Loucy (cell line): ENCODE measurements at regions not wholly inside any gene's neighbourhood (a gene's known extent, or its start where the extent isn't known, plus 50 kb on each side); places are given as distances from the start of the nearest gene placed in this dataset.

Source experiments
- H2AFZ ChIP-seq: fragments of 200-600 bp; sonication (generic); 2 replicates; pipeline ENCODE4 v1.6.0; 2016; ENCODE audit warnings: antibody characterized with exemption, mild to moderate bottlenecking, low read length, moderate library complexity
- H3F3A ChIP-seq: fragments of 200-600 bp; 2 replicates; pipeline ENCODE4 v1.6.0; 2016; ENCODE audit warnings: antibody characterized with exemption, low read depth, mild to moderate bottlenecking
- H3K27me3 ChIP-seq: fragments of 200-600 bp; sonication (generic); 2 replicates; pipeline ENCODE4 v1.6.1; 2014; ENCODE audit warnings: low read length, mild to moderate bottlenecking; ENCODE audit not compliant: insufficient read depth, poor library complexity, severe bottlenecking
- H3K36me3 ChIP-seq: fragments of 200-600 bp; sonication (generic); 2 replicates; pipeline ENCODE4 v1.6.1; 2016; ENCODE audit warnings: low read length; ENCODE audit not compliant: insufficient read depth
- H3K4me1 ChIP-seq: fragments of 200-600 bp; sonication (generic); 2 replicates; pipeline ENCODE4 v1.5.1; 2014; ENCODE audit warnings: low read length, mild to moderate bottlenecking; ENCODE audit not compliant: insufficient read depth, poor library complexity, severe bottlenecking
- H3K4me2 ChIP-seq: fragments of 200-600 bp; sonication (generic); 2 replicates; pipeline ENCODE4 v1.6.0; 2014; ENCODE audit warnings: antibody characterized with exemption, low read length, low read depth, mild to moderate bottlenecking; ENCODE audit not compliant: poor library complexity, severe bottlenecking
- H3K4me3 ChIP-seq: fragments of 200-600 bp; sonication (generic); 2 replicates; pipeline ENCODE4 v1.5.1; 2014; ENCODE audit warnings: low read length, mild to moderate bottlenecking, mixed read lengths; ENCODE audit not compliant: poor library complexity, severe bottlenecking
- H3K79me2 ChIP-seq: fragments of 200-600 bp; sonication (generic); 2 replicates; pipeline ENCODE4 v1.6.1; 2014; ENCODE audit warnings: low read length; ENCODE audit not compliant: insufficient read depth
- H3K9ac ChIP-seq: fragments of 200-600 bp; sonication (generic); 2 replicates; pipeline ENCODE4 v1.6.0; 2014; ENCODE audit warnings: mild to moderate bottlenecking, low read depth, low read length, moderate library complexity; ENCODE audit not compliant: poor library complexity, severe bottlenecking
- H3K9me2 ChIP-seq: fragments of 200-600 bp; sonication (generic); replicated peaks from 2 replicates; pipeline ENCODE4 v1.6.1; 2016; ENCODE audit warnings: low read depth, low read length, mixed read lengths
- H3K9me3 ChIP-seq: fragments of 200-600 bp; sonication (generic); 2 replicates; pipeline ENCODE4 v1.6.1; 2014; ENCODE audit warnings: mild to moderate bottlenecking, antibody characterized with exemption, low read length, low read depth; ENCODE audit not compliant: insufficient read depth
- H4K20me1 ChIP-seq: fragments of 200-600 bp; sonication (generic); 2 replicates; pipeline ENCODE4 v1.6.0; 2014; ENCODE audit warnings: antibody characterized with exemption, low read length, mild to moderate bottlenecking; ENCODE audit not compliant: insufficient read depth, poor library complexity, severe bottlenecking
- CTCF ChIP-seq: fragments of 200-600 bp; sonication (generic); conservative IDR thresholded peaks from 2 replicates; pipeline ENCODE4 v1.5.1; 2014; ENCODE audit warnings: mild to moderate bottlenecking, antibody characterized with exemption, low read length
- EZH2phosphoT487 ChIP-seq: fragments of 200-600 bp; IDR thresholded peaks from 2 replicates; pipeline ENCODE4 v1.6.1; 2018; ENCODE audit warnings: antibody characterized with exemption, mild to moderate bottlenecking, moderate library complexity, borderline replicate concordance

DNA sequence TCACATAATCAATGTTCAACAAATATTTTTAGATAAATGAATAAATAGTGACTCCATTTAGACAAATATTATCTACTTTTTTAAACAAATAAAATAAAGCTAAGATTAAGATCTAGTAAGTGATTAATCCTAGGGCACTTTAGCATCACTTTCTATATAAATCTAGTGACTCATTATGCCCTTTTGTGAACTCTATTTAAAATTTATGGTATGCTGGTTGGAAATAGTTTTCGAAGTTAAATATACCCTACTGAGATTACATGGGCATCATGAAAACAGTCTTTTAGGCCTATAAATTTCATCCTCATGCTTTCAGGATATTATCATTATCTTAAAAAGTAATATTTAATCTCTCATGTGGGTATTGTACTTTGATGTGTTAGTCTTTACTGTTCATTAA lies 140.4 kb upstream of the UFL1 start:
- Histone ChIP-seq H2AFZ (no peak overlapping the region), H3F3A (no peaks in the 10 kb centered on the region), H3K79me2 (no peaks in the 10 kb centered on the region), H3K4me3 (no peak overlapping the region), H3K4me2 (no peak overlapping the region), H3K9ac (no peak overlapping the region), H4K20me1 (no peaks in the 10 kb centered on the region), H3K27me3 (no peaks in the 10 kb centered on the region), H3K9me3 (no peaks in the 10 kb centered on the region), H3K4me1 (no peaks in the 10 kb centered on the region), H3K9me2 (no peaks in the 10 kb centered on the region), H3K36me3 (no peaks in the 10 kb centered on the region)
- TF ChIP-seq CTCF = no peak
- no peak for TF ChIP-seq EZH2phosphoT487

DNA sequence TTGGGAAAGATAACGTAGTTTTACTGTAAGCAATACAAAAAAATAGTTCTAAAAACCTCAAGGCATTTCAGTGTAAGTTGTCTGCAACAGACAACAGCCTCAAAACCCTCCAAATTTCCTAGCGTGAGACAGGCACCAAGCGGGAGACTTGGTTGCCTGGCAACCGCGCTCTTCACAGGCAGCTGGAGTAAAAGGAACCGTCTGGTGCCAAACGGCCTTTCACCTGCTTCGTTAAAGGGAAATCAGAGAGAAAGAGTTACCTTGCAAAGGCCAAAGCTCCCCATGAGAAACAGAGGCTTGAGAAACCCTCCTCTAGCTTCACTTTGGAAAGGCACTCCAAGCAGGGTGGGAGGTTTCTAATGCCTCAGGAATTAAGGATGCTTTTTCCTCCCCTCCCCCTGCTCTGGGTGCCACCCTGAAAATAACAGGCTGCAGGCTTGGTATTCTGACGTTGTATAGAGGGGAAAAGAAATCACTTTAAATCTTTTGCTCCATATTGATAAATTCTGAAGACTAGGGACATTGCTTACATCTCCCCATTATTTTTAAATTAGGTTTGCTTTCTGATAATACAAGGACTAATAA lies 129.7 kb upstream of the UFL1 start:
- Histone ChIP-seq H4K20me1 (no peaks in the 10 kb centered on the region), H3K9me3 (no peaks in the 10 kb centered on the region), H2AFZ (no peak overlapping the region), H3K4me3 (no peak overlapping the region), H3K79me2 (no peaks in the 10 kb centered on the region), H3F3A (no peaks in the 10 kb centered on the region), H3K9me2 (no peaks in the 10 kb centered on the region), H3K4me1 (no peaks in the 10 kb centered on the region), H3K27me3 (no peaks in the 10 kb centered on the region), H3K4me2 (no peak overlapping the region), H3K36me3 (no peaks in the 10 kb centered on the region), H3K9ac (no peak overlapping the region)
- TF ChIP-seq EZH2phosphoT487 (no peak), CTCF (no peak)

- Histone ChIP-seq H3K4me2 (no peak overlapping the region), H3K9me2 (no peaks in the 10 kb centered on the region), H3K4me1 (no peaks in the 10 kb centered on the region), H3K9ac (no peak overlapping the region), H3K9me3 (no peaks in the 10 kb centered on the region), H3F3A (no peaks in the 10 kb centered on the region), H3K79me2 (no peaks in the 10 kb centered on the region), H3K27me3 (no peaks in the 10 kb centered on the region), H4K20me1 (no peaks in the 10 kb centered on the region), H2AFZ (no peak overlapping the region), H3K4me3 (no peak overlapping the region), H3K36me3 (no peaks in the 10 kb centered on the region)
- TF ChIP-seq CTCF = no peak
- no peak for TF ChIP-seq EZH2phosphoT487
Observed at GRCh38 chr6:96394727-96395126, 126.9 kb upstream of the UFL1 start.
